ENCODE measurements at regions not wholly inside any gene's neighbourhood (a gene's known extent, or its start where the extent isn't known, plus 50 kb on each side); places are given as distances from the start of the nearest gene placed in this dataset.

DNA sequence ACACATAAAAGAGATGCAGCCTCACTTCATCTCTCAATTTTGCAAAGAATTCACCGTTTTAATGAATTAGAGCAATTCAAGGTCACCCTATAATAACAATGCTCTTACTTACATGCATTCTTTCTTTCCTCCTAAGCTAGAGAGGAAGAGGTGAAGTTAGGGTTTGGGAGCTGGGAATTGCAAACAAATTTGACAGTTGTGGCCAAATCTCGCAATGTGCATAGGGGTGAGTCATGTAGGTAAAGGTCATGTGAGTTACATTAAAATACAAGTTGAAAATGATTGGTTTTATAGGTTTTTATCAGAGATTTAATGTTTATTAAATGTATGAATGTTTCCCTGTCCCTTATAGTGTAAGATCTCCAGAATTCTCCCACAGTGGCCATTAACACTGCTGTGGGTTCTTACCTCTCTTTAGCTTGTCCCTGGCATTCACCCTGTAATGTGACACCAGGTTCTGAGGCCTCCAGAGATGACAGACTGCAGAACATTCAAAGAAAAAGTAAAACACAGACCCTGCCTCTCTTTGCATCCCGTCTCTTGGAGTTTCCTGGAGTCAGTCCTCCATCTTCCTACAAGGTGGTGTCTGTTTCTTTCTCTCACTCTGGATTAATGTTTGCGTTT, 53.7 kb upstream of the LGALSL start:
- DNase-seq (ENCODE audit: low read depth in 2 of 3, low spot score in 1 of 3): no peak

DNA sequence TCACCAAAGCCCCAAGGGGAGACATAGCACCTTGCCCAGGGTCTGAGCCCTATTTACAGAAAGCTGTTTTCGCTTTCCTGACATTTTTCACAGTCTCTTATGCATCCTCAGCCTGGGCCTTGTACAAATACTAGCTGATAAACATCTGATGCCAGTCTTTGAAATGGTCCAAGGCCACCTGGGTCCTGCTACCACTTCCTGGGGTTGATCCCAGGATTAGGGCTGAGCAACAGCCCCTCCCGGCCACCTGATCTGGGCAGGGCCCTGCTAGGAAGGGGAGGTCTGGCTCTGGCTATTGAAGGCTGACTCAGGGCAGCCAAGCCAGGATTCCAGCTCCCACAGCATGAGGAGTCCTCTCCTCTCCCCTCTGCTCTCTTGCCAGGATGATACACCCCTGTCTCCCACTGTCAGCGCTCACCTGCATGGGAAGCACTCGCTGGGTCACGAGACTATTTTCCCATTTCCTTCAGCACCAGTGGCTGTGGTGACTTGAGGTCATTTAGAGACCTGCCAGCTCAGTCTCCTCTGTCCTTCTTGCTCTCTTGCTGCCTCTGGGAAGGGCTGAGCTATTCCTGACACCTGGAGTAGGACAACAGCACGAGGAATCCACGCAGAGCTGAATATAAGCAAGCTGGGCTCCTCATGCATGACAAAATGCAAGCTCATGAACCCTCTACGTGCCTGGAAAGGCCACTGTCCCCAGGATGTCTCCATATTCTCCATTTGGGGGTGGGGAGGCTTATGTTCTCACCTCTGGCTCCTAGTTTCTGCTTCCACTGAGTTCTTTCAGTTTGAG, 53.0 kb upstream of the LGALSL start:
- no peak for DNase-seq (ENCODE audit: low read depth in 2 of 3, low spot score in 1 of 3)

- DNase-seq (ENCODE audit: low read depth in 2 of 3, low spot score in 1 of 3): no peak
Measured at GRCh38 chr2:64401529-64401880, 52.5 kb upstream of the LGALSL start.

- DNase-seq (ENCODE audit: low read depth in 2 of 3, low spot score in 1 of 3): no peak
Measured at GRCh38 chr2:64402876-64403275, 51.1 kb upstream of the LGALSL start.

DNA sequence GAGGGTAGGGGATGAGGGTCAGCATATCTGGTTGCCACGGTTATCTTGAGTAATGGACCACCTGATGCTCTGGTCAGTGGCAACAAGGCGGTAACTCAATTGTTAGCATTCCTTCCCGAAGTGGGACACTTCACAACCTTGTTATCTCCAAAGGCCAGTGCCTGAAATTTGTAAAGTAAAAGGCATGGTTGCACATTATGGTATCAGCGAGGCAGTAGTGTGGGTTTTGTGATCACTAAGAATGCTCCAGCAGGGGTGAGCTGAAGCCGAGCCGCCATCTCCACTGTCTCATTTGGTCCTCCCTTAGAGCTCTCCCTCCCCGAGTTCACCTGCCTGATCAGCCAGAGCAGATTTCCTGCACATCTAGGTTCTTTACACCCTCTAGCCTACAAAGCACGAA, 50.5 kb upstream of the LGALSL start:
- DNase-seq (ENCODE audit: low read depth in 2 of 3, low spot score in 1 of 3): no peak

- DNase-seq (ENCODE audit: low read depth in 2 of 3, low spot score in 1 of 3): no peak
Measured at GRCh38 chr2:64404002-64404731, 49.8 kb upstream of the LGALSL start.
